ENCODE measurements at regions not wholly inside any gene's neighbourhood (a gene's known extent, or its start where the extent isn't known, plus 50 kb on each side); places are given as distances from the start of the nearest gene placed in this dataset.

- DNase-seq (ENCODE audit: low spot score) = no peak
Observed at GRCh38 chr12:38977132-38977531, 71.7 kb upstream of the CPNE8 start.

DNA sequence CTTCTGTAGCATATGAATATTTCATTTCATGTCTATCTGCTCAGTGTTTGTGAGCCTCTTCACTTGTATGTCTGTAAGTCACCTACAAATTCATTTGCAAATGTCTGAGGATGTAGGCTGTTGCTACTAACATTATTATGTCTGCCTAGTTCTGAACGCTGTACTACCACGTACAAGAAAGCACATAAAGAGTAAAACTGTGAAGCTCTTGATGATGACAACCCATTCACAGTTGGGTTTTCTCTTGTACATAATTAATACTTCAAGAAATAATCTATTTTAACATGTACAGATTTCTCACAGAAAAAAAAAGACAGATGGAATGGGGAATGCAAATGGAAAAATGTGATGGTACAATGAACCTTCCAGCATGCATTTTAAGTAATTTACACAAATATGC, 64.3 kb upstream of the CPNE8 start:
- no peak for DNase-seq (ENCODE audit: low spot score)

- peak; percentile 20 for DNase-seq (ENCODE audit: low spot score)
Observed at GRCh38 chr12:38961683-38962082, 56.3 kb upstream of the CPNE8 start.

- DNase-seq (ENCODE audit: low spot score) = peak; percentile 58
Observed at GRCh38 chr12:38961012-38961411, 55.6 kb upstream of the CPNE8 start.

DNA sequence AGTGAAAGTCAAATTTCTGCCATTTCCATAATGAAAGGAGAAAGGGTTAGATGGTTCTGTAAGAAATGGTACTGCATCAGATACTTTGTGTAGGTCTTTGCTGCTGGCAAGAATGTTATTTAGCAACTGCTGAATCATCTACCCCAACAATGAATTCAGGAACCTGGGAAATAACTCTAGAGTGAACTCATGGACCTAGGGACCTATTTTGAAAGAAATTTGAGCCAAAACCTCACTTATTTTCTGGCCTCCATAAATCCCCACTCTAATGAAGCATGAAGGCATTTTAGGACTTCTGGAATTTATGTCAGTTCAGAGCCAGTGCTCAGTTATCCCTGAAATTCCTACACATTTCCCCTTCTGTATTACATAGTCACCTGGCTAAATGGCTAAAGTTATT, 50.9 kb upstream of the CPNE8 start:
- no peak for DNase-seq (ENCODE audit: low spot score)

Small RNAs in the stretch of these regions (small RNA-seq; reads per million reads assigned to genes)
- gene AC084373.1 = 0 reads per million in 2 experiments

Measured in SK-N-DZ (cell line).